H4 (cell line): ENCODE measurements at regions not wholly inside any gene's neighbourhood (a gene's known extent, or its start where the extent isn't known, plus 50 kb on each side); places are given as distances from the start of the nearest gene placed in this dataset.
"Not testable (repeated sequence)": the region's sequence is repeated elsewhere in the genome, so short reads cannot be mapped to it uniquely, and the experiment has no call there.

Experiments used
- DNase-seq: peaks from one replicate; pipeline ENCODE4 v3.0.0-alpha.2; 2015; ENCODE audit warnings: low spot score

- no peak for DNase-seq
Measured at GRCh38 chr2:195164930-195165329, 492.1 kb upstream of the SLC39A10 start.

GRCh38 chr2:195162918-195163317 lies 494.1 kb upstream of the SLC39A10 start:
- no peak for DNase-seq

GRCh38 chr2:195162194-195162593 lies 494.8 kb upstream of the SLC39A10 start:
- DNase-seq, result no peak

- DNase-seq, result no peak
Measured at GRCh38 chr2:195160963-195161362, 496.1 kb upstream of the SLC39A10 start.

- DNase-seq, result no peak
Measured at GRCh38 chr2:195151711-195152110, 505.3 kb upstream of the SLC39A10 start.

- no peak for DNase-seq
Measured at GRCh38 chr2:195150819-195151218, 506.2 kb upstream of the SLC39A10 start.

GRCh38 chr2:195148004-195148403 lies 509.0 kb upstream of the SLC39A10 start:
- no peak for DNase-seq

- DNase-seq, result no peak
Measured at GRCh38 chr2:195146761-195147541, 510.1 kb upstream of the SLC39A10 start.

- no peak for DNase-seq
Measured at GRCh38 chr2:195138435-195138834, 518.6 kb upstream of the SLC39A10 start.

- not testable (repeated sequence) for DNase-seq
Measured at GRCh38 chr2:195125889-195126288, 531.1 kb upstream of the SLC39A10 start.

GRCh38 chr2:195124391-195125079 lies 532.5 kb upstream of the SLC39A10 start:
- DNase-seq, result no peak

- DNase-seq, result no peak
Measured at GRCh38 chr2:195122653-195123052, 534.4 kb upstream of the SLC39A10 start.

- DNase-seq, result no peak
Measured at GRCh38 chr2:195121341-195121740, 535.7 kb upstream of the SLC39A10 start.

GRCh38 chr2:195119231-195119630 lies 537.8 kb upstream of the SLC39A10 start:
- no peak for DNase-seq

- no peak for DNase-seq
Measured at GRCh38 chr2:195118276-195118675, 538.8 kb upstream of the SLC39A10 start.

GRCh38 chr2:195117011-195117410 lies 540.0 kb upstream of the SLC39A10 start:
- no peak for DNase-seq

GRCh38 chr2:195115738-195116137 lies 541.3 kb upstream of the SLC39A10 start:
- no peak for DNase-seq

- no peak for DNase-seq
Measured at GRCh38 chr2:195108182-195108581, 548.8 kb upstream of the SLC39A10 start.

- no peak for DNase-seq
Measured at GRCh38 chr2:195106681-195107380, 550.2 kb upstream of the SLC39A10 start.

- DNase-seq, result no peak
Measured at GRCh38 chr2:195105581-195105980, 551.4 kb upstream of the SLC39A10 start.

- DNase-seq, result peak; percentile 8
Measured at GRCh38 chr2:195094330-195094729, 562.7 kb upstream of the SLC39A10 start.

GRCh38 chr2:195092341-195092740 lies 564.7 kb upstream of the SLC39A10 start:
- DNase-seq, result no peak

- DNase-seq, result not testable (repeated sequence)
Measured at GRCh38 chr2:195072806-195073205, 584.2 kb upstream of the SLC39A10 start.
